ENCODE measurements at regions not wholly inside any gene's neighbourhood (a gene's known extent, or its start where the extent isn't known, plus 50 kb on each side); places are given as distances from the start of the nearest gene placed in this dataset.

DNA sequence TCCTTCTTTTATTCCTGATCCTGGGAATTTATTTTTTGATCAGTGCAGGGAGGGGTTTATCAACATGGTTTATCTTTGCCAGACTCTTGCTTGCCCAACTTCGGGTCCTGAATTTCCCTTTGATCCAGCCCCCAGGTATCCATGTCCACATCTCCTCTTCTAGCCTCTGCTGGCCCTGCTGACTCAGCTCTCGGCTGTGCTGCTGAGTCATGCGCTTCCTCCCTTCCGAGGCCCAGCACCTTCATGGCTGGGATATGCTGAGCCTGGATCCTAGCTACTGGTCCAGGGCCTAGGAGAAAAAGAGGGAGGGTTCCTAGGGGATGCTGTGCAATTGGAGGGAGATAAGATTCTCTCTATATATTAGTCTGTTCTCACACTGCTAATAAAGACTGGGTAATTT, 380.7 kb upstream of the SHH start:
- H3K9me3 ChIP-seq: peaks cover 0 to 7% (median 0%) of the 10 kb centered on the region in 8 donors
- no peak for TF ChIP-seq POLR2AphosphoS5 (IDR thresholded peaks at IDR 0.05)
- TF ChIP-seq, protein P1, sequence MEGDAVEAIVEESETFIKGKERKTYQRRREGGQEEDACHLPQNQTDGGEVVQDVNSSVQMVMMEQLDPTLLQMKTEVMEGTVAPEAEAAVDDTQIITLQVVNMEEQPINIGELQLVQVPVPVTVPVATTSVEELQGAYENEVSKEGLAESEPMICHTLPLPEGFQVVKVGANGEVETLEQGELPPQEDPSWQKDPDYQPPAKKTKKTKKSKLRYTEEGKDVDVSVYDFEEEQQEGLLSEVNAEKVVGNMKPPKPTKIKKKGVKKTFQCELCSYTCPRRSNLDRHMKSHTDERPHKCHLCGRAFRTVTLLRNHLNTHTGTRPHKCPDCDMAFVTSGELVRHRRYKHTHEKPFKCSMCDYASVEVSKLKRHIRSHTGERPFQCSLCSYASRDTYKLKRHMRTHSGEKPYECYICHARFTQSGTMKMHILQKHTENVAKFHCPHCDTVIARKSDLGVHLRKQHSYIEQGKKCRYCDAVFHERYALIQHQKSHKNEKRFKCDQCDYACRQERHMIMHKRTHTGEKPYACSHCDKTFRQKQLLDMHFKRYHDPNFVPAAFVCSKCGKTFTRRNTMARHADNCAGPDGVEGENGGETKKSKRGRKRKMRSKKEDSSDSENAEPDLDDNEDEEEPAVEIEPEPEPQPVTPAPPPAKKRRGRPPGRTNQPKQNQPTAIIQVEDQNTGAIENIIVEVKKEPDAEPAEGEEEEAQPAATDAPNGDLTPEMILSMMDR (IDR thresholded peaks at IDR 0.05 in 8 of 11, conservative IDR thresholded peaks at IDR 0.05 in 3 of 11): no peak
- no peak for TF ChIP-seq POLR2A (IDR thresholded peaks at IDR 0.05)
- intact Hi-C loops (cut with DNase I; ENCODE audit: low total_unique reads): no loop called here
- no peak overlapping the region for H3K4me3 ChIP-seq
- no peak overlapping the region for H3K27ac ChIP-seq
- WGBS, 5 donors: 64 to 71% (median 67%) methylated on average over 4 of the region's 4 CpGs
- no peaks in the 10 kb centered on the region for H3K4me1 ChIP-seq
- DNase-seq: no peak
- H3K27me3 ChIP-seq (replicated peaks in 1 of 7): peaks cover 0 to 16% (median 0%) of the 10 kb centered on the region in 7 donors
- H3K36me3 ChIP-seq: no peaks in the 10 kb centered on the region

DNA sequence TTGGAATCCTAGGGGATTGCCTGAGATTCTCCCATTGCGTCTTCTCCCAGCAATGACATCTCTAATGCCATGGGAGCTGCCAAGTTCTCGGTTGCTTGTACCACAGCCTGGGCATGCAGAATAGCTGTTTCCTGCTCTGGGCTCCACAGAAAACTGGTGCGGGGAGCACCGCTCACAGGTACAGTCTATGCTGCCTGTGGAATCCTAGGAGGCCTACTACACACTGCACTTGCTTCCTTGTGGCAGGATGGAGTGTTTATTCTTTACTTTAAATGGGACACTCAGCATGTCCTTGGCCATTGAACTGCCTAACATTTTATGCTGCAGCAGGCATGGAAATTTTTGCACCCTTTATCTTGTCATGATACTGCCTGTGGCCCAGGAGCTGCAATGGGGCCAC, 378.8 kb upstream of the SHH start:
- H3K36me3 ChIP-seq: no peaks in the 10 kb centered on the region
- no peaks in the 10 kb centered on the region for H3K4me1 ChIP-seq
- H3K9me3 ChIP-seq: peaks cover 0 to 25% (median 15%) of the 10 kb centered on the region in 8 donors
- no peak for TF ChIP-seq POLR2A (IDR thresholded peaks at IDR 0.05)
- TF ChIP-seq, protein P1 (IDR thresholded peaks at IDR 0.05 in 8 of 11, conservative IDR thresholded peaks at IDR 0.05 in 3 of 11): no peak
- no peak for TF ChIP-seq POLR2AphosphoS5 (IDR thresholded peaks at IDR 0.05)
- peaks cover 0 to 16% (median 0%) of the 10 kb centered on the region in 7 donors for H3K27me3 ChIP-seq (replicated peaks in 1 of 7)
- no peak overlapping the region for H3K4me3 ChIP-seq
- 83 to 98% (median 92%) methylated on average over 4 of the region's 4 CpGs for WGBS, 5 donors
- H3K27ac ChIP-seq: no peak overlapping the region
- intact Hi-C loops (cut with DNase I; ENCODE audit: low total_unique reads): no loop called here
- no peak for DNase-seq

DNA sequence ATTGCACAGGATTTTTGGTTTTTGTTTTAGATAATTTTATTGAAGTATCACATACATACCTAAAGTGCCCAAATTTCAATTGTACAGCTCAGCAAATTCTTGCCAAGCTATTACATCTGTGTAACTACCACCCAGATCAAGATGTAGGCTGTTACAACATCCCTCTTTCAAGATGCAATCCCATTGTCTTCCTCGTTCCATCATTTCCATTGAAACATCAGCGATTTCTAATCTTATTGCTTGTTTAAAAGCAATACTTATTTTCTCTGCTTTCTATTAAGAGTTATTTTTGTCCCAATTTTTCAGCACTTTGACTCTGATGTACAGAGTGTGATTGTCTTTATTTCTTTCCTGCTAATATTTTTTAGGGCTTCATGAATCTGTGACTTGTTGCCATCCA, 372.8 kb upstream of the SHH start:
- H3K4me3 ChIP-seq: no peak overlapping the region
- intact Hi-C loops (cut with DNase I; ENCODE audit: low total_unique reads): no loop called here

DNA sequence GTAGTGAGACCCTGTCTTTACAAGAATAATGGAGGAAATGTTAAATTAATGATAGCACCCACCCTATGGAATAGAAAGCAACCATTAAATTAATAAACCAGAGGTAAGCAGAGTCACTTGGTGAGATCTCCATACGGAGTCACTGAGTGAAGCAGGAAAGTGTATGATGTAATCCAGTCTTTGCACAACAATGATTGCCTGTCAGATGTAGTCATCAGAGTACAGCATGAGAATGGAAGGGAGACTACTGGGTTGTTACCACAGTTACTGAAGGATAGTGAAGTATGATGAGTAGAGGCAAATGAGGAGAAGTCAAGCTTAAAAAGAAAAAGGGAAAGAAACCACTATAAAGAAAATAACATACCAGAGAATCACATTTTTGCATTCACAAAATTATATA, 371.9 kb upstream of the SHH start:
- H3K9me3 ChIP-seq: peaks cover 0 to 39% (median 25%) of the 10 kb centered on the region in 8 donors
- H3K27me3 ChIP-seq (replicated peaks in 1 of 7): peaks cover 0 to 13% (median 0%) of the 10 kb centered on the region in 7 donors
- H3K4me3 ChIP-seq: no peak overlapping the region
- H3K36me3 ChIP-seq: no peaks in the 10 kb centered on the region
- DNase-seq: no peak
- H3K4me1 ChIP-seq: no peaks in the 10 kb centered on the region
- no peak for TF ChIP-seq POLR2A (IDR thresholded peaks at IDR 0.05)
- TF ChIP-seq, protein P1 (IDR thresholded peaks at IDR 0.05 in 8 of 11, conservative IDR thresholded peaks at IDR 0.05 in 3 of 11): no peak
- no peak for TF ChIP-seq POLR2AphosphoS5 (IDR thresholded peaks at IDR 0.05)
- H3K27ac ChIP-seq: no peak overlapping the region
- 36 to 53% (median 48%) methylated on average over 1 of the region's 1 CpG for WGBS, 5 donors
- intact Hi-C loops (cut with DNase I; ENCODE audit: low total_unique reads): no loop called here

More for the DNA sequence above, 372.8 kb upstream of the SHH start:
- H3K36me3 ChIP-seq: no peaks in the 10 kb centered on the region
- H3K27me3 ChIP-seq (replicated peaks in 1 of 7): peaks cover 0 to 13% (median 0%) of the 10 kb centered on the region in 7 donors
- 90 to 99% (median 95%) methylated on average over 2 of the region's 2 CpGs for WGBS, 5 donors
- H3K9me3 ChIP-seq: peaks cover 0 to 39% (median 25%) of the 10 kb centered on the region in 8 donors
- TF ChIP-seq POLR2AphosphoS5 (IDR thresholded peaks at IDR 0.05): no peak
- TF ChIP-seq, protein P1 (IDR thresholded peaks at IDR 0.05 in 8 of 11, conservative IDR thresholded peaks at IDR 0.05 in 3 of 11): no peak
- H3K27ac ChIP-seq: no peak overlapping the region
- H3K4me1 ChIP-seq: no peaks in the 10 kb centered on the region
- no peak for DNase-seq
